Left lung (tissue), 4 donors: ENCODE measurements at regions not wholly inside any gene's neighbourhood (a gene's known extent, or its start where the extent isn't known, plus 50 kb on each side); places are given as distances from the start of the nearest gene placed in this dataset.

Source experiments
- ATAC-seq: fragments of 200-7000 bp; cut with Tn5 transposase; one replicate; pipeline ENCODE4 v1.9.1; 2020; ENCODE audit warnings: moderate library complexity
- DNase-seq, 4 donors: peaks; one replicate each; pipeline ENCODE4 v3.0.0-alpha.2; 2013 to 2020
- H3K27ac ChIP-seq, 2 donors: fragments of 200-600 bp; sonication (generic) in 1 of 2; one replicate each; pipeline versions ENCODE4 v1.5.0 to v1.8.0; 2020 to 2021
- H3K27me3 ChIP-seq, 2 donors: fragments of 200-600 bp; sonication (generic) in 1 of 2; one replicate each; pipeline versions ENCODE4 v1.5.0 to v1.8.0; 2020 to 2021
- H3K36me3 ChIP-seq, 2 donors: fragments of 200-600 bp; sonication (generic) in 1 of 2; one replicate each; pipeline versions ENCODE4 v1.5.0 to v1.8.0; 2020 to 2021
- H3K4me1 ChIP-seq, 2 donors: fragments of 200-600 bp; one replicate each; pipeline ENCODE4 v1.8.0; 2021
- H3K4me3 ChIP-seq, 2 donors: fragments of 200-600 bp; sonication (generic) in 1 of 2; one replicate each; pipeline versions ENCODE4 v1.5.0 to v1.8.0; 2020 to 2021; ENCODE audit warnings: mild to moderate bottlenecking in 1 of 2
- H3K9me3 ChIP-seq, 2 donors: fragments of 200-600 bp; sonication (generic) in 1 of 2; one replicate each; pipeline versions ENCODE4 v1.5.0 to v1.8.0; 2020 to 2021
- CTCF ChIP-seq, 2 donors: fragments of 200-600 bp; sonication (generic) in 1 of 2; IDR thresholded peaks; one replicate each; pipeline versions ENCODE4 v1.5.0 to v1.8.0; 2021; ENCODE audit warnings: antibody characterized with exemption in 2 of 2
- intact Hi-C, 2 donors: fragments of 100-400 bp; cut with DNase I; formaldehyde crosslinking; loops; one replicate each; pipeline versions ENCODE4 v1.11.2 to v1.14.2; 2022
- donor health status: DM: no; HTN: yes; CAD: no.
- donor health status: DM: no; HTN: no; CAD: no.

- ATAC-seq: no peak
- Histone ChIP-seq H3K4me1 (no peaks in the 10 kb centered on the region), H3K4me3 (no peak overlapping the region), H3K9me3 (no peaks in the 10 kb centered on the region), H3K36me3 (no peaks in the 10 kb centered on the region), H3K27me3 (no peaks in the 10 kb centered on the region), H3K27ac (no peak overlapping the region)
- TF ChIP-seq CTCF (IDR thresholded peaks at IDR 0.05): no peak
- DNase-seq: no peak
- intact Hi-C loops: no loop called here
Measured at GRCh38 chr17:68718465-68718864, 117.3 kb upstream of the FAM20A start.

- no peaks in the 10 kb centered on the region for H3K9me3 ChIP-seq
Measured at GRCh38 chr17:68714676-68715075, 113.5 kb upstream of the FAM20A start.

GRCh38 chr17:68711858-68712257 lies 110.7 kb upstream of the FAM20A start:
- no peaks in the 10 kb centered on the region for H3K27me3 ChIP-seq
- no peak for TF ChIP-seq CTCF (IDR thresholded peaks at IDR 0.05)
- H3K36me3 ChIP-seq: no peaks in the 10 kb centered on the region
- intact Hi-C loops: no loop called here
- no peak overlapping the region for H3K4me3 ChIP-seq
- no peak overlapping the region for H3K27ac ChIP-seq
- DNase-seq (no peak), ATAC-seq (no peak)
- H3K4me1 ChIP-seq: no peaks in the 10 kb centered on the region
- no peaks in the 10 kb centered on the region for H3K9me3 ChIP-seq

More at GRCh38 chr17:68714676-68715075, 113.5 kb upstream of the FAM20A start:
- Histone ChIP-seq H3K36me3 (no peaks in the 10 kb centered on the region), H3K27me3 (no peaks in the 10 kb centered on the region), H3K4me3 (no peak overlapping the region), H3K27ac (no peak overlapping the region), H3K4me1 (no peaks in the 10 kb centered on the region)
- intact Hi-C loops: no loop called here
- no peak for ATAC-seq
- TF ChIP-seq CTCF (IDR thresholded peaks at IDR 0.05): no peak
- DNase-seq: no peak

- H3K9me3 ChIP-seq: no peaks in the 10 kb centered on the region
- H3K4me1 ChIP-seq: peaks cover 0 to 4% of the 10 kb centered on the region in 2 donors
- intact Hi-C loops: no loop called here
- TF ChIP-seq CTCF (IDR thresholded peaks at IDR 0.05): no peak
- DNase-seq (no peak), ATAC-seq (no peak)
- H3K27ac ChIP-seq: no peak overlapping the region
- H3K27me3 ChIP-seq: no peaks in the 10 kb centered on the region
- no peak overlapping the region for H3K4me3 ChIP-seq
- no peaks in the 10 kb centered on the region for H3K36me3 ChIP-seq
Measured at GRCh38 chr17:68710976-68711375, 109.8 kb upstream of the FAM20A start.

GRCh38 chr17:68710035-68710780 lies 109.0 kb upstream of the FAM20A start:
- H3K4me3 ChIP-seq: no peak overlapping the region
- ATAC-seq: no peak
- intact Hi-C loops: no loop called here

More at GRCh38 chr17:68710035-68710780, 109.0 kb upstream of the FAM20A start:
- H3K9me3 ChIP-seq: no peaks in the 10 kb centered on the region
- H3K27ac ChIP-seq: peak overlapping the region; percentile 4 to 30
- DNase-seq: no peak
- no peak for TF ChIP-seq CTCF (IDR thresholded peaks at IDR 0.05)
- no peaks in the 10 kb centered on the region for H3K27me3 ChIP-seq
- peaks cover 0 to 4% of the 10 kb centered on the region in 2 donors for H3K4me1 ChIP-seq
- H3K36me3 ChIP-seq: no peaks in the 10 kb centered on the region
